Fibroblast of gingiva (primary cell): ENCODE measurements at regions not wholly inside any gene's neighbourhood (a gene's known extent, or its start where the extent isn't known, plus 50 kb on each side); places are given as distances from the start of the nearest gene placed in this dataset.

Experiments used
- DNase-seq: peaks from one replicate; pipeline ENCODE4 v3.0.0-alpha.2; 2011; ENCODE audit warnings: low read depth

GRCh38 chr2:212708355-212708754, 169.8 kb upstream of the ERBB4 start:
- peak; percentile 8 for DNase-seq

GRCh38 chr2:212695426-212695825, 156.8 kb upstream of the ERBB4 start:
- DNase-seq, result no peak

- no peak for DNase-seq
These were observed 155.8 kb upstream of the ERBB4 start for GRCh38 chr2:212694398-212694797.

- DNase-seq, result no peak
These were observed 153.9 kb upstream of the ERBB4 start for GRCh38 chr2:212692466-212692865.

- DNase-seq, result peak; percentile 59
These were observed 147.8 kb upstream of the ERBB4 start for GRCh38 chr2:212686285-212686895.

- DNase-seq, result no peak
These were observed 144.9 kb upstream of the ERBB4 start for GRCh38 chr2:212683346-212684097.

- no peak for DNase-seq
These were observed 144.3 kb upstream of the ERBB4 start for GRCh38 chr2:212682937-212683336.

- DNase-seq, result no peak
These were observed 138.9 kb upstream of the ERBB4 start for GRCh38 chr2:212677466-212677865.

GRCh38 chr2:212672186-212672585, 133.6 kb upstream of the ERBB4 start:
- DNase-seq, result peak; percentile 72

- DNase-seq, result no peak
These were observed 131.2 kb upstream of the ERBB4 start for GRCh38 chr2:212669761-212670160.

GRCh38 chr2:212667751-212668316, 129.2 kb upstream of the ERBB4 start:
- peak; percentile 7 for DNase-seq

- no peak for DNase-seq
These were observed 127.3 kb upstream of the ERBB4 start for GRCh38 chr2:212665948-212666347.

- DNase-seq, result no peak
These were observed 120.8 kb upstream of the ERBB4 start for GRCh38 chr2:212659441-212659840.

- no peak for DNase-seq
These were observed 111.0 kb upstream of the ERBB4 start for GRCh38 chr2:212649646-212650045.

- peak; percentile 50 for DNase-seq
These were observed 108.2 kb upstream of the ERBB4 start for GRCh38 chr2:212646698-212647366.

GRCh38 chr2:212644195-212644837, 105.7 kb upstream of the ERBB4 start:
- no peak for DNase-seq

GRCh38 chr2:212640428-212640827, 101.8 kb upstream of the ERBB4 start:
- DNase-seq, result no peak

GRCh38 chr2:212638694-212639093, 100.1 kb upstream of the ERBB4 start:
- DNase-seq, result no peak

- DNase-seq, result no peak
These were observed 90.0 kb upstream of the ERBB4 start for GRCh38 chr2:212628586-212628985.

GRCh38 chr2:212626371-212626918, 87.8 kb upstream of the ERBB4 start:
- no peak for DNase-seq

GRCh38 chr2:212619954-212620353, 81.4 kb upstream of the ERBB4 start:
- no peak for DNase-seq

- DNase-seq, result no peak
These were observed 80.0 kb upstream of the ERBB4 start for GRCh38 chr2:212618636-212619035.
